ENCODE measurements at regions not wholly inside any gene's neighbourhood (a gene's known extent, or its start where the extent isn't known, plus 50 kb on each side); places are given as distances from the start of the nearest gene placed in this dataset.

- H3K4me1 Mint-ChIP-seq: no peaks in the 10 kb centered on the region
- Histone ChIP-seq H3K4me1 (ENCODE audit: control insufficient read depth in 1 of 2, extremely low read depth in 1 of 2, insufficient read depth in 2 of 2, low read length in 2 of 2) (no peaks in the 10 kb centered on the region), H3K9me3 (no peaks in the 10 kb centered on the region), H3K36me3 (ENCODE audit: control insufficient read depth in 2 of 2, extremely low read depth in 1 of 2, insufficient read depth in 1 of 2, low read length in 1 of 2) (no peaks in the 10 kb centered on the region), H3K4me3 (ENCODE audit: control insufficient read depth in 1 of 2, extremely low read depth in 1 of 2, low read length in 1 of 2) (no peak overlapping the region), H3K27me3 (replicated peaks in 1 of 2; ENCODE audit: control insufficient read depth in 2 of 2, extremely low read depth in 1 of 2, insufficient read depth in 2 of 2, low read length in 1 of 2) (peaks cover 0 to 6% of the 10 kb centered on the region in 2 experiments), H3K27ac (ENCODE audit: low read length) (no peak overlapping the region)
- WGBS (ENCODE audit: insufficient coverage): no CpG with 5 or more reads among the region's 4 CpGs
- POLR2A ChIA-PET: no interaction called here
- ATAC-seq (replicated peaks in 1 of 4): no peak
- CTCF ChIA-PET: no interaction called here
- no peaks in the 10 kb centered on the region for H3K36me3 Mint-ChIP-seq
- DNase-seq: no peak
- peaks cover 10 to 17% of the 10 kb centered on the region in 2 donors for H3K27me3 Mint-ChIP-seq
- H3K4me3 Mint-ChIP-seq: no peak overlapping the region
- H3K27ac Mint-ChIP-seq: no peak overlapping the region
- H3K9me3 Mint-ChIP-seq: peaks cover 0 to 5% (median 0%) of the 10 kb centered on the region in 3 donors
Measured at GRCh38 chr11:87374038-87374807, 336.5 kb downstream of the TMEM135 start.

All from T-cell (primary cell).